Cardiac muscle cell (in vitro differentiated cells and primary cell): ENCODE measurements at regions not wholly inside any gene's neighbourhood (a gene's known extent, or its start where the extent isn't known, plus 50 kb on each side); places are given as distances from the start of the nearest gene placed in this dataset.

Source experiments
- DNase-seq, 2 donors: peaks; one replicate each; pipeline versions ENCODE4 v3.0.0 to v3.0.0-alpha.2; 2010 to 2017; ENCODE audit warnings: low read depth in 1 of 2, low spot score in 1 of 2
- H3K27ac ChIP-seq: fragments of 200-600 bp; sonication (generic); 2 replicates; pipeline ENCODE4 v1.5.1; 2016
- H3K27me3 ChIP-seq: fragments of 200-600 bp; sonication (generic); 2 replicates; pipeline ENCODE4 v1.6.0; 2016; ENCODE audit warnings: control low read depth
- H3K36me3 ChIP-seq: fragments of 200-600 bp; sonication (generic); 2 replicates; pipeline ENCODE4 v1.5.1; 2016; ENCODE audit warnings: control low read depth
- H3K4me1 ChIP-seq: fragments of 200-600 bp; sonication (generic); 2 replicates; pipeline ENCODE4 v1.8.1; 2017; ENCODE audit warnings: low read depth, mild to moderate bottlenecking, mixed run types
- H3K4me3 ChIP-seq: fragments of 200-600 bp; sonication (generic); 2 replicates; pipeline ENCODE4 v1.5.1; 2016; ENCODE audit warnings: mild to moderate bottlenecking
- H3K9me3 ChIP-seq: fragments of 200-600 bp; sonication (generic); 2 replicates; pipeline ENCODE4 v1.5.1; 2017; ENCODE audit warnings: low read depth, mild to moderate bottlenecking, control low read depth
- CTCF ChIP-seq: IDR thresholded peaks from 2 replicates; pipeline ENCODE4 v1.5.1; 2012; ENCODE audit warnings: low read depth, mild to moderate bottlenecking, low read length

GRCh38 chr7:123285076-123285700 lies 85.4 kb upstream of the SLC13A1 start:
- DNase-seq = no peak
- TF ChIP-seq CTCF = no peak

GRCh38 chr7:123283373-123283772 lies 83.6 kb upstream of the SLC13A1 start:
- Histone ChIP-seq H3K27ac (no peak overlapping the region), H3K4me1 (no peaks in the 10 kb centered on the region), H3K9me3 (no peaks in the 10 kb centered on the region), H3K27me3 (no peaks in the 10 kb centered on the region), H3K36me3 (no peaks in the 10 kb centered on the region), H3K4me3 (no peak overlapping the region)
- TF ChIP-seq CTCF = no peak
- no peak for DNase-seq

More at GRCh38 chr7:123285076-123285700, 85.4 kb upstream of the SLC13A1 start:
- Histone ChIP-seq H3K4me1 (no peaks in the 10 kb centered on the region), H3K27ac (no peak overlapping the region), H3K27me3 (no peaks in the 10 kb centered on the region), H3K4me3 (no peak overlapping the region), H3K36me3 (no peaks in the 10 kb centered on the region), H3K9me3 (no peaks in the 10 kb centered on the region)

- Histone ChIP-seq H3K4me1 (no peaks in the 10 kb centered on the region), H3K27ac (no peak overlapping the region)
- peak in 1 of 2 donors; percentile 31 for DNase-seq
Observed at GRCh38 chr7:123282181-123282580, 82.4 kb upstream of the SLC13A1 start.

GRCh38 chr7:123279949-123280348 lies 80.2 kb upstream of the SLC13A1 start:
- no peaks in the 10 kb centered on the region for H3K4me1 ChIP-seq
- no peaks in the 10 kb centered on the region for H3K27me3 ChIP-seq
- no peak for TF ChIP-seq CTCF
- H3K36me3 ChIP-seq = no peaks in the 10 kb centered on the region
- H3K4me3 ChIP-seq = no peak overlapping the region
- H3K9me3 ChIP-seq = no peaks in the 10 kb centered on the region
- H3K27ac ChIP-seq = no peak overlapping the region
- no peak for DNase-seq

More at GRCh38 chr7:123282181-123282580, 82.4 kb upstream of the SLC13A1 start:
- TF ChIP-seq CTCF = no peak
- Histone ChIP-seq H3K4me3 (no peak overlapping the region), H3K9me3 (no peaks in the 10 kb centered on the region), H3K27me3 (no peaks in the 10 kb centered on the region), H3K36me3 (no peaks in the 10 kb centered on the region)

GRCh38 chr7:123275036-123275753 lies 75.4 kb upstream of the SLC13A1 start:
- H3K9me3 ChIP-seq = no peaks in the 10 kb centered on the region
- no peaks in the 10 kb centered on the region for H3K36me3 ChIP-seq
- DNase-seq = peak in 1 of 2 donors; percentile 90
- TF ChIP-seq CTCF = no peak
- no peaks in the 10 kb centered on the region for H3K27me3 ChIP-seq
- no peaks in the 10 kb centered on the region for H3K4me1 ChIP-seq
- H3K4me3 ChIP-seq = no peak overlapping the region
- no peak overlapping the region for H3K27ac ChIP-seq
